ENCODE measurements at regions not wholly inside any gene's neighbourhood (a gene's known extent, or its start where the extent isn't known, plus 50 kb on each side); places are given as distances from the start of the nearest gene placed in this dataset.

- no peak overlapping the region for H3K4me3 ChIP-seq (replicated peaks; ENCODE audit: insufficient read depth, low read length)
- H3K27me3 ChIP-seq (ENCODE audit: insufficient read depth, poor library complexity, severe bottlenecking): no peaks in the 10 kb centered on the region
- TF ChIP-seq, protein P1, sequence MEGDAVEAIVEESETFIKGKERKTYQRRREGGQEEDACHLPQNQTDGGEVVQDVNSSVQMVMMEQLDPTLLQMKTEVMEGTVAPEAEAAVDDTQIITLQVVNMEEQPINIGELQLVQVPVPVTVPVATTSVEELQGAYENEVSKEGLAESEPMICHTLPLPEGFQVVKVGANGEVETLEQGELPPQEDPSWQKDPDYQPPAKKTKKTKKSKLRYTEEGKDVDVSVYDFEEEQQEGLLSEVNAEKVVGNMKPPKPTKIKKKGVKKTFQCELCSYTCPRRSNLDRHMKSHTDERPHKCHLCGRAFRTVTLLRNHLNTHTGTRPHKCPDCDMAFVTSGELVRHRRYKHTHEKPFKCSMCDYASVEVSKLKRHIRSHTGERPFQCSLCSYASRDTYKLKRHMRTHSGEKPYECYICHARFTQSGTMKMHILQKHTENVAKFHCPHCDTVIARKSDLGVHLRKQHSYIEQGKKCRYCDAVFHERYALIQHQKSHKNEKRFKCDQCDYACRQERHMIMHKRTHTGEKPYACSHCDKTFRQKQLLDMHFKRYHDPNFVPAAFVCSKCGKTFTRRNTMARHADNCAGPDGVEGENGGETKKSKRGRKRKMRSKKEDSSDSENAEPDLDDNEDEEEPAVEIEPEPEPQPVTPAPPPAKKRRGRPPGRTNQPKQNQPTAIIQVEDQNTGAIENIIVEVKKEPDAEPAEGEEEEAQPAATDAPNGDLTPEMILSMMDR (IDR thresholded peaks at IDR 0.05; ENCODE audit: insufficient read depth, low read length): no peak
- TF ChIP-seq POLR2AphosphoS5 (IDR thresholded peaks at IDR 0.05; ENCODE audit: low read depth): no peak
- TF ChIP-seq GABPA (IDR thresholded peaks at IDR 0.05; ENCODE audit: low read depth): no peak
- no peak for TF ChIP-seq SPI1 (IDR thresholded peaks at IDR 0.05; ENCODE audit: borderline replicate concordance, low read depth)
- TF ChIP-seq REST (IDR thresholded peaks at IDR 0.05; ENCODE audit: insufficient replicate concordance, low read depth): no peak
- no peak overlapping the region for H3K27ac ChIP-seq (replicated peaks)
- DNase-seq (ENCODE audit: low read depth in 1 of 2, low spot score in 1 of 2): no peak
Measured at GRCh38 chr6:98532004-98532403, 302.4 kb upstream of the POU3F2 start.

GRCh38 chr6:98539741-98540140, 294.6 kb upstream of the POU3F2 start:
- no peak for DNase-seq (ENCODE audit: low read depth in 1 of 2, low spot score in 1 of 2)
- Histone ChIP-seq H3K4me3 (replicated peaks; ENCODE audit: insufficient read depth, low read length) (no peak overlapping the region), H3K27ac (replicated peaks) (no peak overlapping the region), H3K27me3 (ENCODE audit: insufficient read depth, poor library complexity, severe bottlenecking) (no peaks in the 10 kb centered on the region)
- no peak for TF ChIP-seq GABPA (IDR thresholded peaks at IDR 0.05; ENCODE audit: low read depth)

DNA sequence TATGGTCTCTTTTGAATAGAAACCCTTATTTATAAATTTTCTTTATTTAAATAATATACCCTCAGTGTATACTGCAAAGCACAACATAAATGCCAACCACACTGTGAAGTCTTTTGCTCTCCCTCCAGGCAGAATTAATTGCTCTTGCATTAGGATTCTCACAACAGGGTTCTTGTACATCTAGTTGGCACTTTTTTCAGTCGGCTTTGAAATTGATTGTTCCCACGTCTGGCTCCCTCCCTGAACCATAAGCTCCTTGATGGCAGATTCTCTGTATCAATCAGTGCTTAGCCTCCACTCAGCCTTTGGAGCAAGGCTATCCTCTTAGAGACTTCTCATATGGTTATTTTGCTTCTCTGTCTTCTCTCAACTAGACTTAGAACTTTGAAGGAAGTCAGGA, 288.0 kb upstream of the POU3F2 start:
- no peak for TF ChIP-seq SPI1 (IDR thresholded peaks at IDR 0.05; ENCODE audit: borderline replicate concordance, low read depth)
- TF ChIP-seq REST (IDR thresholded peaks at IDR 0.05; ENCODE audit: insufficient replicate concordance, low read depth): no peak
- no peak for TF ChIP-seq GABPA (IDR thresholded peaks at IDR 0.05; ENCODE audit: low read depth)
- TF ChIP-seq, protein P1 (IDR thresholded peaks at IDR 0.05; ENCODE audit: insufficient read depth, low read length): no peak
- no peak for TF ChIP-seq POLR2AphosphoS5 (IDR thresholded peaks at IDR 0.05; ENCODE audit: low read depth)
- no peak overlapping the region for H3K27ac ChIP-seq (replicated peaks)
- H3K4me3 ChIP-seq (replicated peaks; ENCODE audit: insufficient read depth, low read length): no peak overlapping the region
- H3K27me3 ChIP-seq (ENCODE audit: insufficient read depth, poor library complexity, severe bottlenecking): no peaks in the 10 kb centered on the region
- DNase-seq (ENCODE audit: low read depth in 1 of 2, low spot score in 1 of 2): no peak

- no peaks in the 10 kb centered on the region for H3K27me3 ChIP-seq (ENCODE audit: insufficient read depth, poor library complexity, severe bottlenecking)
- TF ChIP-seq SPI1 (IDR thresholded peaks at IDR 0.05; ENCODE audit: borderline replicate concordance, low read depth) (no peak), REST (IDR thresholded peaks at IDR 0.05; ENCODE audit: insufficient replicate concordance, low read depth) (no peak), GABPA (IDR thresholded peaks at IDR 0.05; ENCODE audit: low read depth) (no peak), POLR2AphosphoS5 (IDR thresholded peaks at IDR 0.05; ENCODE audit: low read depth) (no peak)
- TF ChIP-seq, protein P1 (IDR thresholded peaks at IDR 0.05; ENCODE audit: insufficient read depth, low read length): no peak
- no peak for DNase-seq (ENCODE audit: low read depth in 1 of 2, low spot score in 1 of 2)
- H3K4me3 ChIP-seq (replicated peaks; ENCODE audit: insufficient read depth, low read length): no peak overlapping the region
- H3K27ac ChIP-seq (replicated peaks): no peak overlapping the region
Measured at GRCh38 chr6:98547151-98547550, 287.2 kb upstream of the POU3F2 start.

All from HL-60 (cell line).